GM18508 (cell line): ENCODE measurements at regions not wholly inside any gene's neighbourhood (a gene's known extent, or its start where the extent isn't known, plus 50 kb on each side); places are given as distances from the start of the nearest gene placed in this dataset.

Experiments
- ATAC-seq: cut with Tn5 transposase; IDR thresholded peaks from one replicate; pipeline ENCODE4 v1.9.1; 2021; ENCODE audit warnings: moderate number of reproducible peaks; ENCODE audit not compliant: insufficient read depth, unreplicated experiment

DNA sequence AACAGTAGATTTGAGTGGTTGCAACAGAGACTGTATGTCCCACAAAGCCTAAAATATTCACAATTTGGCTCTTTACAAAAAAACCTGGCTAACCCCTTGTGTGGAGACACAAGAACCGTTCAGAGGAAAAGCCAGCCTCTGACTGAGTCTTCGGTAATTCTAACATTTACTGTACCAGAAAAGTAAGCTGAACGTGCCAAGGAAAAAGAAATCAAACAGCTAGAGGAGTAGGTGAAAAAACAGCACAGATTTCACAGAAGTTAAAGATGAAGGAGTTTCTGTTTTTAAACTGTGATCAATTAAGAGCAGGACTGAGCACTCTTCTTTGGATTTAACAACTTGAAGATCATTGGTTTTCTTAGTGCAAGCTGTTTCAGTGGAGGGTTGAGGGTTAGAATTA is 424.7 kb upstream of the KIRREL3 start:
- no peak for ATAC-seq

DNA sequence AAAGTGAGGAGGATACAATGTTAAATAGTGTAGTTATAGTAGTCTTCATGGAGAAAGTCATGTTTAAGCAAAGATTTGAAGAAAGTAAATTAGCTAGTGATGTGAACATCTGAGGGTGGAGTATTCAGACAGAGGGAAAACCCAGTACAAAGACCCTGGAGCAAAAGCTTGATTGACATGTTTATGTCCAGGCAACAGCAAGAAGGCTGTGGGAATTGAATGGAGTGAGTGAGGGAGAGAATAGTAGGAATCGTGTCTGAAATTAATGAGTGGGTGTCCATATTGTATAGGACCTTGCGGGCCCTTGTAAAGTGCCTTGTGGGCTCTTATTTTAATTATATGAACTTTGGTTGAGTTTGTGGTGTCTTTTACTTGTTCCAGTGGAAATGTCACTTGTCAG is 424.1 kb upstream of the KIRREL3 start:
- no peak for ATAC-seq

DNA sequence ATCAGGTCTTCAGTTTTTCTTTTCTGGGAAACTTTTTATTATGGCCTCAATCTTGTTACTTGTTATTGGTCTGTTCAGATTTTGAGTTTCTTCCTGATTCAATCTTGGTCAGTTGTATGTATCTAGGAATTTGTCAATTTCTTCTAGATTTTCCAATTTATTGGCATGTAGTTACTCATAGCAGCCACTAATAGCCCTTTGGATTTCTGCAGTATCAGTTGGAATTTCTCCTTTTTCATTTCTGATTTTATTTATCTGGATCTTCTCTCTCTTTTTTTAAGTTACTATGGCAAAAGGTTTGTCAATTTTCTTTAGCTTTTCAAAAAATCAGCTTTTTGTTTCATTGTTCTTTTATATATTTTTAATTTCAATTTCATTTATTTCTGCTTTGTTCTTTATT is 419.6 kb upstream of the KIRREL3 start:
- ATAC-seq, result no peak

DNA sequence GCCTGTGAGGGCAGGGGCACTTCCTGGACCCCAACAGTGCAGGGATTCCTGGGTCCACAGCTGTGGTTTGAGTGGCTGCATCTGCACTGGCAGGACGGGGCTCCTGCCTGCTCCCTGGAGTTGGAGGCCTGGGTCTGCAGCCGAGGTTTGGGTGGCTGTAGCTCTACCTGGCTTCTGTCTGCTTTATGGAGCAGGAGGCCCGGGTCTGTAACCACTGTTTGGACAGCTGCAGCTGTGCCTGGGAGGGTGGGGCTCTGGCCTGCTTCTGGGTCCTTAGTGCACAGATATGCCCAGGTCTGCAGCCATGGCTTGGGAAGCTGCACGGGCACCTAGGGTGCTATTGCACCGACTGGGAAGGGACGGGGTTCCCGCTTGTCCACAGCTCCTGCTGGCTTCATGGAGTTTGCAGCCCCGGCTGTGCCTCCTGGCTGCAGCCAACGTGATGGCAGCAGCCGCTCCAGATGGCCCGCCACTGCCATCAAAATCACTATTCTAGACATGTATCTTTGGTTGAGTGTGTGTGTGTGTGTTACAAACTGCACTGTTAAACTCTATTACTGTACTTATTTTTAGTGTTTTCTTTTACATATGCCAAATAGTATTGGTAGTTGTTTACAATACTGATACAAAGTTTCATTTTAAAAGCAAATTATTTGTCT is 412.3 kb upstream of the KIRREL3 start:
- ATAC-seq, result no peak

GRCh38 chr11:127412234-127412633 is 411.7 kb upstream of the KIRREL3 start:
- ATAC-seq, result no peak

- ATAC-seq, result no peak
Measured at GRCh38 chr11:127411283-127411682, 410.7 kb upstream of the KIRREL3 start.

GRCh38 chr11:127395034-127395433 is 394.5 kb upstream of the KIRREL3 start:
- ATAC-seq, result no peak

- no peak for ATAC-seq
Measured at GRCh38 chr11:127393460-127393997, 393.0 kb upstream of the KIRREL3 start.

GRCh38 chr11:127392575-127392974 is 392.0 kb upstream of the KIRREL3 start:
- ATAC-seq, result no peak

DNA sequence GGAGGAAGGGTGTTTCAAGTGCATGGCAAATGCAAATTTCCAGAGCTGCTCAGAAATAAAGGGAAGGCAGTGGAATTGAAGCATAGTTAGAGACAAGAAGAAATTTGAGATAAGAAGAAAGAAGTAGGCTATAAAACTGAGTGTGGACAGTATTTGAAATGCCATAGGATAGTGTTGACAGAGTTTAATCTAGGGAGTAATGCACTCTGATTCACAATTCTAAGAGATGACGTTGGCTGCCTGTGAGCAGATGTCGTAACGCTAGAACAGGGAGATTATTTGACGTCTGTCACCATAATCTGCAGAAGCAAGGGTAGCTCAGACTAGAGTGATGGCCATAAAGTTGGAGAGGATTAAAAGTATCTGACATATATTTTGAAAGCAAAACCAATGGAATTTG is 389.9 kb upstream of the KIRREL3 start:
- no peak for ATAC-seq

DNA sequence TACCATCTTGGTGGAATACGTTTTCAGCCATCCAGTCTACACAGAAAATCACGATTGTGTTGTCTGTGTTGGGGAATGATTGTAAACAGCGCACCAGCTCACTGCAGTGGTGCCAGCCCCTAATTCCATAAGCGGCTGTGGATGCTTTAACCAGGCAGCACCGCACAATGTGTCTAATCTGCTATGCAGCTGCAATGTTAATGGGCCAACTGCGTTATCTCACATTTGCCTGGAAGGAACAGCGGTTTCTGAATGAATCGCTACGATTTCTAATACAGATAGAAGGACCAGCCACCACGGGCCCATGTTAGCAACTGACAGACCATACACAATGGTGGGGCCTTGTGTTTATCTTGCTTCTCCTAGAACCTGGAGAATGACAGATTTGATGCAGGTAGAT is 384.5 kb upstream of the KIRREL3 start:
- no peak for ATAC-seq

DNA sequence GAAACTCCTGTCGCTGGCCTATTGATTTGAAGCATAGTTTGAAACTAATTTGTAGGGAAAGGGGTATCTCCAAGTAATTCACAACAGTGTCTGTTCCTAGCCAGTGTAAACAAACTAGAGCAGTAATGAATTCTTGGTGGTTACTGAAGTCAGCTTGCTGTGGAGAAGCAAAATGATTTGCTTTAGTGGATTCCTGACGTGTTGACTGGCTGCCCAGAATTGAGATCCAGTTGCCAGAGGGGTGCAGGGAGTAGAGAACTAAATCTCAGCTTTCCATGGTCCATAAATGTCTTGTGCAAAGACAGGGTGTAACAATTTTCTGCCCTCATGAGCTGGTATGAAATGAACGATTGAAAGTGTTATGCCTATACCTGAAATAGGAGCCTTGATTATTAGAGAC is 382.5 kb upstream of the KIRREL3 start:
- ATAC-seq, result no peak

DNA sequence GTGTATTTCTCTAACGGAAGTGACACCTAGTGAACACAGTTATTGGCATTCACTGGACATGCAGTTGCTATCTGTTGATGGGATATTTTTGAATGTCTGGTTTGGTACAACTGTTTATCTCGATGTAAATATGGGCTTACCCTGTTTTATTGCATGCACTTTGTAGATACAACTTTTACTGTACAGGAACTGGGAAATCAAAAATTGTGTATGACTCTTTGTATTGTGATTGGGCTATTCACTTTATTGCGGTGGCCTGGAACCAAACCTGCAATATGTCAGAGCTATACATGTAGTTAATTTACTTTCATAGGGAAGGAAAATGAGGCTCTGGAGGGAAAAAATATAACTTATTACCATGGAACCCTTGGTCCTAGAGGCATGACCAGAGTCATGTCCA is 380.7 kb upstream of the KIRREL3 start:
- no peak for ATAC-seq

DNA sequence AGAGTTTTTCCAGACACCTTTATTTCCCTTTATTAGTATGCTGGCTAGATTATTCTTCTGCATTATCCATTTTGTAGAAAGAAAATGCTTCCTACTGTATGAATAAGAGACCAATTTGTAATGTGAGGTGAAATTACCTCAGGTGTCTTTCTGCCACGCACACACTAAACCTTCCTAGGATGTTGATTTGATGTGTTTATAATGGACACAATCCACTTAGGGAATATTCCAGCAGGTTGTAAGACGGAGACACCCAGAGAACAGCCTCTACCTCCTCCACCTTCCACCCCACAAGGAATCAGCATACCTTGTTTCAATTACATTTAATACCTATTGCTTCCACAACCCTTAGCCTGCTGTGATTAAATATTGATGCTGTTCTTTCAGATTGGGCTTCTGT is 379.1 kb upstream of the KIRREL3 start:
- no peak for ATAC-seq

DNA sequence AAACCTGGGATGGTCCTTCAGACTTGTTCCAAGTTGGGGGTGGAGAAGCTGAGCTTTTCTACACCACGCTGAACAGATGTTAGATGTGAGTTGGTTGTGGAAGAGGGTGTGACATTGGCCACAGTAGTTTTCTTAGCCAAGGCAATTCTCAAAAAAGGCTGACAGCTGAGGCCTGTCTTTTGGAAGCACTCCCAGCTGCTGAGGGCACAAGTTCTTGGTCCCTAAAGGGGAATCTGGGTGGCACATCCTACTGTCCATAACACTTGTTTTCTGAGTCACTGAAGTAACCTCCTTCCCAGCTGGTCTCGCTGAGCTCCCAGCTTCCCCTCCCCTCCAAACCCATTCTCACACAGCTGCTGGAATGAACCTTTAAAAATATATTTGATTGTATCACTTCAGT is 375.7 kb upstream of the KIRREL3 start:
- no peak for ATAC-seq

- no peak for ATAC-seq
Measured at GRCh38 chr11:127369356-127369755, 368.8 kb upstream of the KIRREL3 start.

GRCh38 chr11:127362754-127363308 is 362.3 kb upstream of the KIRREL3 start:
- no peak for ATAC-seq

DNA sequence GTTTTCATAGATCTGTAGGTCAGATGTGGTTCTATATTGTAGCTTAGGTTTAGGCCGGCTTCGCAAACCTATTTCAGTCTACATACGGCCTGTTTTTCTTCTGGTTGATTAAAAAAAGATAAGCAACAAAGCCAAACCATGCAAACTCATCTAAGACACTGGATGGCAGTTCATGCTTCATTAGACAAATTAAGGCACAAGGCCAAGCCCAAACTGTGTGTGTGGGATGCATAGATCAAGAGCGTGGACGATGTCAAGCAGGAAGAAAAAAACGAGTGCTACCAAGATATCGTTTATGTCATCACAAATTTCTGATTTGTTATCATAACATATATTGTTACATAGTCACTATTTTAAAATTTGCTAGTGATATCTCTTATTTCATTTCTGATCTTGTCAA is 357.6 kb upstream of the KIRREL3 start:
- no peak for ATAC-seq

DNA sequence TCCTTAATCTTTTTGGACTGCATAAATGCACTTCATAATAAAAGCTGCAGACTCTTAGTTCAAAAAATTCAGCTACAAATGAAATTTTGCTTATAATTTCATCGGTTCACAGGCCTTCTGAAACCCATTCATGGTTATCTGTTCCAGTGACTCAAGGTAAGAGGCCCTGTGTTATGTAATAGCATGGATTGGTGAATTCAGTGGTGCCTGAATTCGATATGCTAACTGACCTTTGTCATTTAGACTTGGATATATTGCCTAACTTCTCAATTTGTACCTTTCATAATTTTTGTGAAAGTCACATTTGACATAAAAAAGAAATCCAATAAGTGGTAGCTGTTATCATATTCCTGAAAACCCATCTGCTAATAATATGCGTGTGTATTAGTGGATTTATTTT is 349.9 kb upstream of the KIRREL3 start:
- ATAC-seq, result no peak

DNA sequence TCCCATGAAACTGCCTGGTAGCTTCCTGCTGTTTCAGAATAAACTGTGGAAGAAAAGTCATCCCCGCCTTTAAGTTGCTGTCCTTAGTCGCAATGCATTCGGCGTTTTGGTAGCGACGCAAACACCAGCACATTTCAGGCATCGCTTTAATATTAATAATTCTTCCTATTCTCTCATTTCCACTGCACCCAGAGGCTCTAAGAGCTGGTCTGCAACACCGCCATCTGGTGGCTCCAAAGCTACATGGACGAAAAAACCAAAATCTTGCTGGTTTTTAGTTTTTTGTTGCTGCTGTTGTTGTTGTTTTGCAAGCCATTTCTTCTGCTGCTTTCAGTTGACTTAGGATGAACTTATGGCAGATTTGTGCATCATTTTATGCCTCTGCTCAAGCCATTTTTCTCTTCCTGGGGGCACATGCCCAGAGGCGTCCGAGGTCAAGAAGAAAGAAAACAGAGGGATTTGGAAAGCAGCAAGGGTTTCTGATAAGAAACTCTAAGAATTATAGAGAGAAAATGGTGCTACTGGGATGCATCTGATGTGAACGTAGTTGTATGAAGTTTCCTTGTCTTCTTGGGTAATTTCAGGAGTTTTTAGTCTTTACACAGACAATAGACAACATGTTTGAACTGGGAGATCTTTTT is 345.4 kb upstream of the KIRREL3 start:
- no peak for ATAC-seq

DNA sequence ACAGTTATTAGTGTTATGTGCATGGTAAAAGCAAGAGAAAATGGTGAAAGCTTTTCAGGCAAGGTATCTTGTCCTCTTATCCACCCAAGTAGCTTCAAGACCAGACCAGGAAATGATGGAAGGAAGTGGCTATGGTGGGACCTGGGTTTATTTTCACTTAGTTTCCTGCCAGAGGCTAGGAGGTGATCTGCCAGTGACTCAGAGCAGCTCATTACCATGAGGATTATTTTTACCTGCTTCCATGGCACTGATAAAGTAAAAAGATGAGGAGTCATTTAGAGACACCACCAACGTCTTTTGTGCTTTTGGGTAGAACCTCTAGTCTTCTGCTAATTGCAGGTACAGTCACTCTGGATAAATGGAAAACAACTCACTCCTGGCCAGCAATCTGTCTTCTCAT is 339.9 kb upstream of the KIRREL3 start:
- no peak for ATAC-seq

DNA sequence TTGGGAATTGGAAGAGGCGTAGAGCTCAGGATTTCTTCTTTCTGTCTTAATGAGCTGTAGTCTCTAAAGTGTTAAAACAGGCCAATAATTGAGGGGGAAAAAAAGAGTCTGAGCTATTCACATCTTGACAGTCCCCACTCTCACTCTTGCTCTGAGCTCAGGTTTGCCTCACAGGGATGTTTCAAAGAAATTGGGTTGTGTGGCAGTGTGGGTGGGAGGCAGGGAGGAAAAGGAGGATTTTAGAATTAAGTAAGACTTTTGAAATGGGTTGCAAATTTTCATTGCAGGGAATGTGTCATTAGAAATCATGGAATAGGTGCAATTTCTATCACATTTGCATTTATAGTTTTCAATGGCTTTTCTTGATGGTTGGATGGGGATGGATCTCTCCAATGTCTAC is 338.8 kb upstream of the KIRREL3 start:
- ATAC-seq, result no peak
